ENCODE measurements at regions not wholly inside any gene's neighbourhood (a gene's known extent, or its start where the extent isn't known, plus 50 kb on each side); places are given as distances from the start of the nearest gene placed in this dataset.

DNA sequence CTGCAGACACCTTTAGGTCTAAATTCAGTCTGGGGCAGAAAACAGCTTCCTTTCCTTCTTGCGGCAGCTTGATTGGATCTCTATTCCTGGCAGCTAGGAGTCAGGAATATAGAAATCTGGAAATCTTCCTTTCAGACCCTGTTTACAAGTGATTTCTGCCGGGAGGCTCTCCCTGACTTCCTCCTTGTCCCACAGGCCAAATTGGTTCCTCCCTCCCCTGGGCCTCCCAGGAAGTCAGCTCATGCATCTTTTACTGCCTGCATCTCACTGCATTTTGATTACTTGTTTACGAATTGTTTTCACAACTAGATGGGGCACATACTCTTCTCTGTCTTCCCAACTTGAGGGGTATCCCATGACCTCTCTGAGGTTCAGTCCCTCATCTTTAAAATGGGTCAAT lies 206.3 kb downstream of the MAF start:
- CTCF ChIA-PET (ENCODE audit: partially characterized antibody) = interaction anchor here (0.6 to 0.9 kb wide), 2 partner anchors 890 to 1217 kb away, joined by 3 to 4 read pairs; no protein-coding TSS in a partner anchor
- no peak overlapping the region for H2BK15ac ChIP-seq (ENCODE audit: low read length)
- no peak overlapping the region for H3K9ac ChIP-seq (replicated peaks in 1 of 4; ENCODE audit: extremely low read depth in 1 of 4, low read depth in 3 of 4, low read length in 3 of 4)
- no peaks in the 10 kb centered on the region for H3K79me1 ChIP-seq (ENCODE audit: low read depth, low read length)
- H3K27ac ChIP-seq (ENCODE audit: low read depth, low read length) = no peak overlapping the region
- H2BK12ac ChIP-seq (ENCODE audit: low read depth, low read length) = no peak overlapping the region
- H4K8ac ChIP-seq (ENCODE audit: extremely low read depth, insufficient read depth, low read length) = no peak overlapping the region
- H3K79me2 ChIP-seq (ENCODE audit: control insufficient read depth in 1 of 2, insufficient read depth in 2 of 2, low read length in 2 of 2) = no peaks in the 10 kb centered on the region
- H3K23ac ChIP-seq (ENCODE audit: insufficient read length) = no peak overlapping the region
- no peaks in the 10 kb centered on the region for H4K20me1 ChIP-seq (replicated peaks in 1 of 2; ENCODE audit: control insufficient read depth in 1 of 2, insufficient read depth in 2 of 2, low read length in 2 of 2)
- H3K4me1 ChIP-seq (replicated peaks in 1 of 4; ENCODE audit: control insufficient read depth in 3 of 4, insufficient read depth in 4 of 4, low read length in 3 of 4) = no peaks in the 10 kb centered on the region
- no peaks in the 10 kb centered on the region for H3K23me2 ChIP-seq (ENCODE audit: low read depth, low read length)
- WGBS, 2 experiments (ENCODE audit: extremely low coverage in 1 of 2, insufficient coverage in 1 of 2, insufficient read length in 1 of 2, insufficient replicate concordance in 2 of 2, low coverage in 1 of 2, low lambda C conversion rate in 2 of 2, missing lambda C conversion rate in 1 of 2) = 89% methylated on average over 3 of the region's 3 CpGs; no CpG with 5 or more reads in 1 of the 2 experiments
- H3K27me3 ChIP-seq (replicated peaks in 1 of 4; ENCODE audit: control insufficient read depth in 3 of 4, extremely low read depth in 1 of 4, insufficient read depth in 3 of 4, low read length in 3 of 4) = no peaks in the 10 kb centered on the region
- no peak overlapping the region for H3K4ac ChIP-seq (replicated peaks; ENCODE audit: insufficient read length, low read depth, low read length)
- no peak overlapping the region for H2AK5ac ChIP-seq (ENCODE audit: low read depth, low read length)
- no peak overlapping the region for H2BK5ac ChIP-seq (ENCODE audit: low read depth, low read length)
- no peak for FAIRE-seq
- H2AFZ ChIP-seq (ENCODE audit: low read length) = no peak overlapping the region
- H3K14ac ChIP-seq (ENCODE audit: insufficient read length) = no peak overlapping the region
- H4K5ac ChIP-seq (ENCODE audit: insufficient read length, low read depth, low read length) = no peak overlapping the region
- no peak for DNase-seq (ENCODE audit: low read depth in 1 of 2, low spot score in 2 of 2)
- POLR2A ChIA-PET (ENCODE audit: partially characterized antibody) = no interaction called here
- H3K18ac ChIP-seq (ENCODE audit: extremely low read depth, low read length) = no peak overlapping the region
- H3K4me3 ChIP-seq (ENCODE audit: extremely low read depth in 1 of 4, insufficient read depth in 2 of 4, low read depth in 3 of 4, low read length in 4 of 4) = no peak overlapping the region
- H3K36me3 ChIP-seq (ENCODE audit: control insufficient read depth in 2 of 4, insufficient read depth in 4 of 4, low read length in 3 of 4) = no peaks in the 10 kb centered on the region
- no peak overlapping the region for H4K91ac ChIP-seq (replicated peaks; ENCODE audit: insufficient read length, low read length)
- H3K4me2 ChIP-seq (ENCODE audit: insufficient read depth in 1 of 2, low read depth in 2 of 2, low read length in 2 of 2) = no peak overlapping the region
- no peak overlapping the region for H2BK20ac ChIP-seq (ENCODE audit: low read length)
- no peak overlapping the region for H2BK120ac ChIP-seq (replicated peaks; ENCODE audit: low read depth, low read length)
- peaks cover 0 to 3% of the 10 kb centered on the region in 2 experiments; a peak in 1 of 4 replicates for H3K9me3 ChIP-seq (ENCODE audit: insufficient read depth in 2 of 2, low read depth in 1 of 2, low read length in 1 of 2)
- H3K56ac ChIP-seq (replicated peaks; ENCODE audit: insufficient read length, low read depth, low read length) = no peak overlapping the region
- TF ChIP-seq, protein P1, sequence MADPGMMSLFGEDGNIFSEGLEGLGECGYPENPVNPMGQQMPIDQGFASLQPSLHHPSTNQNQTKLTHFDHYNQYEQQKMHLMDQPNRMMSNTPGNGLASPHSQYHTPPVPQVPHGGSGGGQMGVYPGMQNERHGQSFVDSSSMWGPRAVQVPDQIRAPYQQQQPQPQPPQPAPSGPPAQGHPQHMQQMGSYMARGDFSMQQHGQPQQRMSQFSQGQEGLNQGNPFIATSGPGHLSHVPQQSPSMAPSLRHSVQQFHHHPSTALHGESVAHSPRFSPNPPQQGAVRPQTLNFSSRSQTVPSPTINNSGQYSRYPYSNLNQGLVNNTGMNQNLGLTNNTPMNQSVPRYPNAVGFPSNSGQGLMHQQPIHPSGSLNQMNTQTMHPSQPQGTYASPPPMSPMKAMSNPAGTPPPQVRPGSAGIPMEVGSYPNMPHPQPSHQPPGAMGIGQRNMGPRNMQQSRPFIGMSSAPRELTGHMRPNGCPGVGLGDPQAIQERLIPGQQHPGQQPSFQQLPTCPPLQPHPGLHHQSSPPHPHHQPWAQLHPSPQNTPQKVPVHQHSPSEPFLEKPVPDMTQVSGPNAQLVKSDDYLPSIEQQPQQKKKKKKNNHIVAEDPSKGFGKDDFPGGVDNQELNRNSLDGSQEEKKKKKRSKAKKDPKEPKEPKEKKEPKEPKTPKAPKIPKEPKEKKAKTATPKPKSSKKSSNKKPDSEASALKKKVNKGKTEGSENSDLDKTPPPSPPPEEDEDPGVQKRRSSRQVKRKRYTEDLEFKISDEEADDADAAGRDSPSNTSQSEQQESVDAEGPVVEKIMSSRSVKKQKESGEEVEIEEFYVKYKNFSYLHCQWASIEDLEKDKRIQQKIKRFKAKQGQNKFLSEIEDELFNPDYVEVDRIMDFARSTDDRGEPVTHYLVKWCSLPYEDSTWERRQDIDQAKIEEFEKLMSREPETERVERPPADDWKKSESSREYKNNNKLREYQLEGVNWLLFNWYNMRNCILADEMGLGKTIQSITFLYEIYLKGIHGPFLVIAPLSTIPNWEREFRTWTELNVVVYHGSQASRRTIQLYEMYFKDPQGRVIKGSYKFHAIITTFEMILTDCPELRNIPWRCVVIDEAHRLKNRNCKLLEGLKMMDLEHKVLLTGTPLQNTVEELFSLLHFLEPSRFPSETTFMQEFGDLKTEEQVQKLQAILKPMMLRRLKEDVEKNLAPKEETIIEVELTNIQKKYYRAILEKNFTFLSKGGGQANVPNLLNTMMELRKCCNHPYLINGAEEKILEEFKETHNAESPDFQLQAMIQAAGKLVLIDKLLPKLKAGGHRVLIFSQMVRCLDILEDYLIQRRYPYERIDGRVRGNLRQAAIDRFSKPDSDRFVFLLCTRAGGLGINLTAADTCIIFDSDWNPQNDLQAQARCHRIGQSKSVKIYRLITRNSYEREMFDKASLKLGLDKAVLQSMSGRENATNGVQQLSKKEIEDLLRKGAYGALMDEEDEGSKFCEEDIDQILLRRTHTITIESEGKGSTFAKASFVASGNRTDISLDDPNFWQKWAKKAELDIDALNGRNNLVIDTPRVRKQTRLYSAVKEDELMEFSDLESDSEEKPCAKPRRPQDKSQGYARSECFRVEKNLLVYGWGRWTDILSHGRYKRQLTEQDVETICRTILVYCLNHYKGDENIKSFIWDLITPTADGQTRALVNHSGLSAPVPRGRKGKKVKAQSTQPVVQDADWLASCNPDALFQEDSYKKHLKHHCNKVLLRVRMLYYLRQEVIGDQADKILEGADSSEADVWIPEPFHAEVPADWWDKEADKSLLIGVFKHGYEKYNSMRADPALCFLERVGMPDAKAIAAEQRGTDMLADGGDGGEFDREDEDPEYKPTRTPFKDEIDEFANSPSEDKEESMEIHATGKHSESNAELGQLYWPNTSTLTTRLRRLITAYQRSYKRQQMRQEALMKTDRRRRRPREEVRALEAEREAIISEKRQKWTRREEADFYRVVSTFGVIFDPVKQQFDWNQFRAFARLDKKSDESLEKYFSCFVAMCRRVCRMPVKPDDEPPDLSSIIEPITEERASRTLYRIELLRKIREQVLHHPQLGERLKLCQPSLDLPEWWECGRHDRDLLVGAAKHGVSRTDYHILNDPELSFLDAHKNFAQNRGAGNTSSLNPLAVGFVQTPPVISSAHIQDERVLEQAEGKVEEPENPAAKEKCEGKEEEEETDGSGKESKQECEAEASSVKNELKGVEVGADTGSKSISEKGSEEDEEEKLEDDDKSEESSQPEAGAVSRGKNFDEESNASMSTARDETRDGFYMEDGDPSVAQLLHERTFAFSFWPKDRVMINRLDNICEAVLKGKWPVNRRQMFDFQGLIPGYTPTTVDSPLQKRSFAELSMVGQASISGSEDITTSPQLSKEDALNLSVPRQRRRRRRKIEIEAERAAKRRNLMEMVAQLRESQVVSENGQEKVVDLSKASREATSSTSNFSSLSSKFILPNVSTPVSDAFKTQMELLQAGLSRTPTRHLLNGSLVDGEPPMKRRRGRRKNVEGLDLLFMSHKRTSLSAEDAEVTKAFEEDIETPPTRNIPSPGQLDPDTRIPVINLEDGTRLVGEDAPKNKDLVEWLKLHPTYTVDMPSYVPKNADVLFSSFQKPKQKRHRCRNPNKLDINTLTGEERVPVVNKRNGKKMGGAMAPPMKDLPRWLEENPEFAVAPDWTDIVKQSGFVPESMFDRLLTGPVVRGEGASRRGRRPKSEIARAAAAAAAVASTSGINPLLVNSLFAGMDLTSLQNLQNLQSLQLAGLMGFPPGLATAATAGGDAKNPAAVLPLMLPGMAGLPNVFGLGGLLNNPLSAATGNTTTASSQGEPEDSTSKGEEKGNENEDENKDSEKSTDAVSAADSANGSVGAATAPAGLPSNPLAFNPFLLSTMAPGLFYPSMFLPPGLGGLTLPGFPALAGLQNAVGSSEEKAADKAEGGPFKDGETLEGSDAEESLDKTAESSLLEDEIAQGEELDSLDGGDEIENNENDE (IDR thresholded peaks at IDR 0.05; ENCODE audit: insufficient replicate concordance, low read length) = no peak

Measured in H1 (cell line).